Neural crest cell (in vitro differentiated cells): ENCODE measurements at regions not wholly inside any gene's neighbourhood (a gene's known extent, or its start where the extent isn't known, plus 50 kb on each side); places are given as distances from the start of the nearest gene placed in this dataset.

ENCODE experiments used
- DNase-seq: peaks from one replicate; pipeline ENCODE4 v3.0.0; 2021; ENCODE audit warnings: low read depth, mixed read lengths, low spot score
- H3K27ac Mint-ChIP-seq: one replicate; pipeline ENCODE4 v1.8.0; 2021; ENCODE audit warnings: mild to moderate bottlenecking, mixed read lengths; ENCODE audit not compliant: unreplicated experiment
- H3K27me3 Mint-ChIP-seq: 2 replicates; pipeline ENCODE4 v1.8.0; 2021; ENCODE audit warnings: low read depth, mild to moderate bottlenecking, mixed read lengths
- H3K36me3 Mint-ChIP-seq: 2 replicates; pipeline ENCODE4 v1.8.0; 2021; ENCODE audit warnings: low read depth, mild to moderate bottlenecking, mixed read lengths
- H3K4me1 Mint-ChIP-seq: 2 replicates; pipeline ENCODE4 v1.8.0; 2021; ENCODE audit warnings: mixed read lengths
- H3K4me3 Mint-ChIP-seq: one replicate; pipeline ENCODE4 v1.8.0; 2021; ENCODE audit warnings: mild to moderate bottlenecking, mixed read lengths
- H3K9me3 Mint-ChIP-seq: 2 replicates; pipeline ENCODE4 v1.8.0; 2021; ENCODE audit warnings: mixed read lengths
- TF ChIP-seq, protein P1 (sequence below): fragments of 200-600 bp; sonication (generic); conservative IDR thresholded peaks from 2 replicates; pipeline ENCODE4 v1.5.0; 2021; ENCODE audit warnings: antibody characterized with exemption, mild to moderate bottlenecking

DNA sequence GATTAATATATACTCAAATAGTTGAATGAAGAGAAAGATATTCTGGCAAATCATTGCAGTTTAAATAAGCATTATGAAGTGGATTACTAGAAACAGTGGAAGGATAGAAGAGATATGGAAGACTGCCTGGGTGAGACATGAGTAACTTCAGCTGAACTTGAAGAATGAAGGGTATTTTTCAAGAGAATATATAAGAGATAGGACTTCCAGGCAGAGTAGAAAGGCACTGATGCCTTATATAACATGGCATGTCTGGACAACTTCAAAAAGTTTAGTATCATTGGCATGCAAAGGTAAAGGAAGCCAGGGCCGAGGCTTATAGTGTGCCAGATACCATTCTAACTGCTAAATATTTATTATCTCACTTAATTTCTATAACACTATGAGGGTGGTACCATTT is 126.5 kb upstream of the SLC7A14 start:
- H3K9me3 Mint-ChIP-seq, result peaks cover 16% of the 10 kb centered on the region
- no peak overlapping the region for H3K27ac Mint-ChIP-seq
- H3K4me1 Mint-ChIP-seq, result no peaks in the 10 kb centered on the region

DNA sequence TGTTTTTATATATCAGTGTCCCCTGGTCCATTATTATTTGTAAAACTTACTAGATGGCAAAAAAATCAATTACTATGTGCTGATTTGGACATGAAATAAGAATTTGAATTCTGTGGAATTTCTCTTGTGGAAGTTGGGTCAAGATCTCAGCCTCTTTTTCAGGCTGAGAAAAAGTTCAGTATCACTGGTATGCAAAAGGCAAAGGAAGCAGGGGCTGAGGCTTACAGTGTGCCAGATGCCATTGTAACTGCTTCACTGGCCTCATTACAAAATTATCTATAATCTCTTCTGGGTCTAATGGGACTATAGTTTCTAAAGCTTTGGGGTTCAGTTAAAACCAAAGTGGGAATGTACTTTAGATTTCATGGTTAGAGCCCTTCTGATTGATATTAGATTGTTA is 125.9 kb upstream of the SLC7A14 start:
- Mint-ChIP-seq H3K27ac (no peak overlapping the region), H3K9me3 (peaks cover 16% of the 10 kb centered on the region), H3K4me3 (no peak overlapping the region), H3K27me3 (peaks cover 6% of the 10 kb centered on the region), H3K36me3 (peaks cover 3% of the 10 kb centered on the region), H3K4me1 (no peaks in the 10 kb centered on the region)
- no peak for DNase-seq
- TF ChIP-seq, protein P1, sequence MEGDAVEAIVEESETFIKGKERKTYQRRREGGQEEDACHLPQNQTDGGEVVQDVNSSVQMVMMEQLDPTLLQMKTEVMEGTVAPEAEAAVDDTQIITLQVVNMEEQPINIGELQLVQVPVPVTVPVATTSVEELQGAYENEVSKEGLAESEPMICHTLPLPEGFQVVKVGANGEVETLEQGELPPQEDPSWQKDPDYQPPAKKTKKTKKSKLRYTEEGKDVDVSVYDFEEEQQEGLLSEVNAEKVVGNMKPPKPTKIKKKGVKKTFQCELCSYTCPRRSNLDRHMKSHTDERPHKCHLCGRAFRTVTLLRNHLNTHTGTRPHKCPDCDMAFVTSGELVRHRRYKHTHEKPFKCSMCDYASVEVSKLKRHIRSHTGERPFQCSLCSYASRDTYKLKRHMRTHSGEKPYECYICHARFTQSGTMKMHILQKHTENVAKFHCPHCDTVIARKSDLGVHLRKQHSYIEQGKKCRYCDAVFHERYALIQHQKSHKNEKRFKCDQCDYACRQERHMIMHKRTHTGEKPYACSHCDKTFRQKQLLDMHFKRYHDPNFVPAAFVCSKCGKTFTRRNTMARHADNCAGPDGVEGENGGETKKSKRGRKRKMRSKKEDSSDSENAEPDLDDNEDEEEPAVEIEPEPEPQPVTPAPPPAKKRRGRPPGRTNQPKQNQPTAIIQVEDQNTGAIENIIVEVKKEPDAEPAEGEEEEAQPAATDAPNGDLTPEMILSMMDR, result no peak

More for the DNA sequence above, 126.5 kb upstream of the SLC7A14 start:
- TF ChIP-seq, protein P1, result no peak
- Mint-ChIP-seq H3K27me3 (peaks cover 9% of the 10 kb centered on the region), H3K36me3 (peaks cover 3% of the 10 kb centered on the region), H3K4me3 (no peak overlapping the region)
- DNase-seq, result no peak

DNA sequence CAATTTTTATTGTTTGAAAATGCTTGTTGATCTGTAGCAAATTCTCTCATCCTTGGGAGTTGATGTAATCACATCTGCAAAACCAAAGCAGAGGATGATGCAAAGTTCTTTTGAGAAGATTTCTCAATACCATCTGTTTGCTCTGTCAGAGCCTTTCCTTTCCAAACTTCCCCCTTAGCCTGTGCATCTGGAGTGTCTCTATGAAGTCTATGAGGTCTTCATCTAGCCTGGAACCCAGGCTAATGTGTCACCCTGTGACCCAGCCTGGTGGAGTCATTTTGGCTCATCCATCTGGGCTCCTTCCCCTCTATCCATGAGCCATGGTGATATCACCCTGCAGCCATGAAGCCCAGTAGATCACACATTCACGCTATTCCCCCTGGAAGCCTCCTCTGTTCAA is 123.2 kb upstream of the SLC7A14 start:
- H3K27me3 Mint-ChIP-seq, result peaks cover 2% of the 10 kb centered on the region
- H3K4me3 Mint-ChIP-seq, result no peak overlapping the region
- peaks cover 15% of the 10 kb centered on the region for H3K9me3 Mint-ChIP-seq
- TF ChIP-seq, protein P1, result no peak
- no peaks in the 10 kb centered on the region for H3K4me1 Mint-ChIP-seq
- H3K27ac Mint-ChIP-seq, result no peak overlapping the region
- peaks cover 3% of the 10 kb centered on the region for H3K36me3 Mint-ChIP-seq
- DNase-seq, result no peak

DNA sequence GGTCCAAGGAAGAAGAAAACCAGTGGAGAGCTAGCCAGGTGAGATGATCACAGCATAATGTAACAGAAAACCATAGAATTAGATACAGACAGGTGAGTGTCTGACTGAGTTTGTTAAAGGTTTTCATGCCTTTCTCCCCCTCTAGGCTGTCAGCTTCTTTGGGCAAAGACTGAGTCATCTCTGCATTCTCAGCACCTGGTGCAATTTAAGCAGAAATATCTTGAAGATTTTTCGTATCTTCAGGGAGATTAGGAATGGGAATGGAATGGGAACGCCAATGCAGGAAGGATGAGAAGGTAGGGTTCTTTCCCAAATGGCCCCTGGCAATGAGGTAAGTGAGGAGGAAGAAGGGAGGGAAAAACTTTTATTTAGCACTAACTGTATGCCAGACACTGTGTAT is 122.0 kb upstream of the SLC7A14 start:
- Mint-ChIP-seq H3K27ac (no peak overlapping the region), H3K27me3 (peaks cover 2% of the 10 kb centered on the region), H3K36me3 (peaks cover 3% of the 10 kb centered on the region), H3K9me3 (peaks cover 15% of the 10 kb centered on the region), H3K4me1 (no peaks in the 10 kb centered on the region), H3K4me3 (no peak overlapping the region)
- TF ChIP-seq, protein P1, result no peak
- no peak for DNase-seq

DNA sequence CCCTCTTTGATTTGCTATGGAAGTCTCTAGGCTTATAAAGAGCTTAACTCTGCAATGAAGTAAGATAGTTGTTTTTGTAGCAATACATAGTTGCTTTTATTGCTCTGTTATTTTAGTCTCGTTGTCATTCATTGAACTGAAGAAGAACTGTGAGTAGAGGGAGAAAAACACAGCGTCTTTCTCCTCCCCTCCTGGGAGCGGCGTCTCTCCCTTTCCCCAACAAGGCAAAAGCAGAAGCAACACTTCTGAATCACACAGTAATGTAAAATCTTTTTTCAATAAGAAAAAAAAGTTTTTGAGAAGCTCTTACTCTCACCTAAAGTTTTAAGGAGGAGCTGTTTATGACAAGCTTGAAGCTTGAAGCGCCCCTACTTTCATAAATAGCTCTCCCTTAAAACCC is 119.3 kb upstream of the SLC7A14 start:
- Mint-ChIP-seq H3K9me3 (peaks cover 10% of the 10 kb centered on the region), H3K27me3 (peaks cover 2% of the 10 kb centered on the region), H3K4me1 (peaks cover 4% of the 10 kb centered on the region), H3K27ac (no peak overlapping the region), H3K36me3 (peaks cover 3% of the 10 kb centered on the region), H3K4me3 (no peak overlapping the region)
- DNase-seq, result no peak
- TF ChIP-seq, protein P1, result no peak

DNA sequence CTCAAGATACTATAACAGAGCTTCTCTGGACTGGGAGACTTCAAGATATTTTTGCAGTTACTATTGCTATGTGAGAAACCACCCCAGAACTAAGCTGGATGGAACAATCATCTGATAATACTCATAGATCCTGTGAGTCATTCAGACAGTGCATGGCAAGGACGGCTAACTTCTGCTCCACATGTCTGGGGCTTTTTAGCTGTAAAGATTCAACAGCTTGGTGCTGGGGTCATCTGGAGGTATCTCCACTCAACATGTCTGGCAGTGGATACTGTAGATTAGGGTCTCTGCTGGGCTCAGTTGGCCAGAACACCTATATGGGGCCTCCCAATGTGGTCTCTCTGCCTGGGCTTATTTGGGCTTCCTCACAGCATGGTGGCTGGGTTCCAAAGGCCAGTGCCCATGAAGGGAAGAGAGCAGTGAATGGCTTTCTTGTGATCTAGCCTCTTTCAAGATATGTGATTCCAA is 117.3 kb upstream of the SLC7A14 start:
- no peak overlapping the region for H3K27ac Mint-ChIP-seq
- peaks cover 4% of the 10 kb centered on the region for H3K4me1 Mint-ChIP-seq
- TF ChIP-seq, protein P1, result no peak
- H3K9me3 Mint-ChIP-seq, result peaks cover 2% of the 10 kb centered on the region
- no peaks in the 10 kb centered on the region for H3K36me3 Mint-ChIP-seq
- no peaks in the 10 kb centered on the region for H3K27me3 Mint-ChIP-seq
- H3K4me3 Mint-ChIP-seq, result no peak overlapping the region
- DNase-seq, result no peak
